Tibial nerve (tissue), 3 donors: ENCODE measurements at regions not wholly inside any gene's neighbourhood (a gene's known extent, or its start where the extent isn't known, plus 50 kb on each side); places are given as distances from the start of the nearest gene placed in this dataset.

Experiments
- CTCF ChIP-seq, 5 experiments: fragments of 200-600 bp in 3 of 5; fragments of 450-650 bp in 2 of 5; sonication (generic) in 3 of 5; IDR thresholded peaks; one replicate each; pipeline ENCODE4 v1.5.1; 2016 to 2019; ENCODE audit warnings: antibody characterized with exemption in 5 of 5, mild to moderate bottlenecking in 3 of 5, moderate library complexity in 2 of 5
- POLR2A ChIP-seq, 2 donors: fragments of 450-650 bp; IDR thresholded peaks; one replicate each; pipeline ENCODE4 v1.6.1; 2017; ENCODE audit warnings: antibody characterized with exemption in 2 of 2, mild to moderate bottlenecking in 2 of 2, moderate library complexity in 2 of 2

- TF ChIP-seq CTCF (IDR thresholded peaks at IDR 0.05) (no peak), POLR2A (IDR thresholded peaks at IDR 0.05) (no peak)
Observed at GRCh38 chr15:31162721-31163510, 61.4 kb upstream of the TRPM1 start.
